ENCODE measurements at regions not wholly inside any gene's neighbourhood (a gene's known extent, or its start where the extent isn't known, plus 50 kb on each side); places are given as distances from the start of the nearest gene placed in this dataset.

- Mint-ChIP-seq H3K36me3 (no peaks in the 10 kb centered on the region), H3K4me1 (peaks cover 4% of the 10 kb centered on the region), H3K27me3 (no peaks in the 10 kb centered on the region), H3K27ac (no peak overlapping the region), H3K9me3 (no peaks in the 10 kb centered on the region), H3K4me3 (no peak overlapping the region)
- DNase-seq: no peak
These were observed 348.3 kb upstream of the SLITRK1 start for GRCh38 chr13:84230568-84230967.

GRCh38 chr13:84211048-84211447, 328.8 kb upstream of the SLITRK1 start:
- Mint-ChIP-seq H3K4me1 (no peaks in the 10 kb centered on the region), H3K27ac (no peak overlapping the region), H3K4me3 (no peak overlapping the region), H3K36me3 (no peaks in the 10 kb centered on the region), H3K27me3 (no peaks in the 10 kb centered on the region), H3K9me3 (no peaks in the 10 kb centered on the region)
- no peak for DNase-seq

DNA sequence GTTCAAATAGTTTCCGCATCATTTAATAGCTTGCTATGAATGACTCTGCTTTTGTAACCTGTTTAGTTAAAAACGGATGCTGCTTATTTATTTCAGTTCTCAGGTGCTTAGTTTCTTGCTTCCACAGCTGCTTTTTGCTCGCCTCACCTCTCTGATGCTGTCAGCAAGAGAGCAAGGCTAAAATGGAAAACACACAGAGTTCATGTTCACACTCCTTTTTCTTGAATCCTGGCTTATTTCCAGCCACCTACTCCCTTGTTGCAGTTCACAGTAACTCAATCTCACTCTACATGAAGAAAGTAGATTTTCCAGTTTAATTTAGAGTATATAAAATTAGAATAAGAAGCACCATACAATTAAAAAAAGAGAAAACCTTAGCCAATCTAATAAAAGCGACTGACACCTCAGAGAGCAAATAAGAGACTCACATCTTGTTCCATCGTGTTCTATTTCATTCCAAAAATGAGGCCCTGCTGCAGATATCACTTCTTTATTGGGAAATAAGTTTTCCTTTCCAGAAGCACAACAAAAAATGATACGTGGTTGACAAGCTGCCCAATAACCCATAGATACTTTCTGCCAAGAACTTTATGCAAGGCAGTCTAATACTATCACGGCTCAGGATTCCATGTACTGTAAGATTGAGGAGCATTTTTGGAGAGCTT, 326.1 kb upstream of the SLITRK1 start:
- no peaks in the 10 kb centered on the region for H3K36me3 Mint-ChIP-seq
- no peak for DNase-seq
- no peak overlapping the region for H3K4me3 Mint-ChIP-seq
- H3K4me1 Mint-ChIP-seq: no peaks in the 10 kb centered on the region
- no peak overlapping the region for H3K27ac Mint-ChIP-seq
- H3K9me3 Mint-ChIP-seq: no peaks in the 10 kb centered on the region
- H3K27me3 Mint-ChIP-seq: no peaks in the 10 kb centered on the region

DNA sequence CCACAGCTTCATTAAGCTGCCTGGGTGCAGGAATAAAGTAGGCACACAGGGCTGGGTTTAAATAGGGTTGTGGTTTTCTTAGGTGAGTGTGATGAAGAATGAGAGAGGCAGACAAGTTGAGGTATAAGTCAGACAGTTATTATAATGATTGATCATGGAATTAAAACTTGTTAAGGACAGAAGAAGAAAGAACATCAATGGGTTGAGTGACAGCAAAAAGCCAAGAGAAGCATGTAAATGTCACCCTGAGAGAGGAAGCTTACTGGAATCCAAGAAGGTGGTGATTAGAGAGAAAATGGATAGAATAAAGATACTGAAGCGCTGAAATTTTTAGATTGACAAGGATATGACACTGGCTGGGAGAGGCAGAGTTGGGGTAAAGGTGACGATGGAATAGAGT, 325.2 kb upstream of the SLITRK1 start:
- no peaks in the 10 kb centered on the region for H3K9me3 Mint-ChIP-seq

DNA sequence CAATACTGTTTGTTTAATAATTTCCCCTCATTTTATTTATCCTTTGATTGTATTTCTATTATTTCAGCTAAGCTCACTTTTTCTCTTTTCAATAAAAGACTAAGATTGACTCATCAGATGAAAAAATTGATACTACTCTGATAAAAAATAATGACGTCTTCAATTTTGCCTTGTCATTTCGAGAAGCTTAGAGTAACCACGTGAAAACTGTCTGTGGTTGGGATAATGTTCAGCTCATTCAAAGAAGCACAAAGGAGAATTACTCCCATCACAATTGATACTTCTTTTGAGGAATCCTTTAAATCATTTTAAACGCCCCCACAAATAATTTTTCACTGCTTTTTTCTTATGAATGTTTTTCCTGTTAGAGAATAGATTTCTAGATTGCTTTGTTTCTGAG, 318.7 kb upstream of the SLITRK1 start:
- H3K27ac Mint-ChIP-seq: no peak overlapping the region
- no peaks in the 10 kb centered on the region for H3K27me3 Mint-ChIP-seq
- H3K4me1 Mint-ChIP-seq: peaks cover 1% of the 10 kb centered on the region
- no peak for DNase-seq
- H3K9me3 Mint-ChIP-seq: peaks cover 3% of the 10 kb centered on the region
- H3K4me3 Mint-ChIP-seq: no peak overlapping the region
- H3K36me3 Mint-ChIP-seq: no peaks in the 10 kb centered on the region

More for the DNA sequence above, 325.2 kb upstream of the SLITRK1 start:
- H3K27me3 Mint-ChIP-seq: no peaks in the 10 kb centered on the region
- H3K27ac Mint-ChIP-seq: no peak overlapping the region
- no peaks in the 10 kb centered on the region for H3K4me1 Mint-ChIP-seq
- DNase-seq: no peak
- no peak overlapping the region for H3K4me3 Mint-ChIP-seq
- H3K36me3 Mint-ChIP-seq: no peaks in the 10 kb centered on the region

GRCh38 chr13:84192125-84192524, 309.9 kb upstream of the SLITRK1 start:
- DNase-seq: no peak

GRCh38 chr13:84191139-84191538, 308.9 kb upstream of the SLITRK1 start:
- Mint-ChIP-seq H3K27ac (no peak overlapping the region), H3K4me1 (no peaks in the 10 kb centered on the region), H3K36me3 (no peaks in the 10 kb centered on the region), H3K9me3 (peaks cover 3% of the 10 kb centered on the region), H3K27me3 (no peaks in the 10 kb centered on the region), H3K4me3 (no peak overlapping the region)
- no peak for DNase-seq

More at GRCh38 chr13:84192125-84192524, 309.9 kb upstream of the SLITRK1 start:
- Mint-ChIP-seq H3K27me3 (no peaks in the 10 kb centered on the region), H3K4me3 (no peak overlapping the region), H3K27ac (no peak overlapping the region), H3K4me1 (no peaks in the 10 kb centered on the region), H3K9me3 (peaks cover 4% of the 10 kb centered on the region), H3K36me3 (no peaks in the 10 kb centered on the region)

DNA sequence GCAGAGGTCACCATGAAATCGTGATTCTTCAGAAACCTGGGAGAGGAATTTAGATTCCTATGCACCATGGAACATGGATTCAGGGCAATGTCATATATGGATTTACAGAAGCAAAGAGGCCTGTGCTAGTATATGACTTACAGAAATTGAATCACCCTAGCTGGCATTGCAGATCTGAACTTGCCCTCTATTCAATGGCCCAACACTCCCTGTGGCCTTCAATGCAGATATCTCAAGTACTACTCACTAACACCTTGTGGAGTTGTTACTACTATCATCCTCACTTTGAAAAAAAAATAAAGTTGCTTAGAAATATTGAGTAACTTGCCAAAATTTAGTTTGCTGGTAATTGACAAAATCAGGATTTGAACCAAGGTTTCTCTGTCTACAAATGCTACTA, 305.4 kb upstream of the SLITRK1 start:
- no peaks in the 10 kb centered on the region for H3K9me3 Mint-ChIP-seq

GRCh38 chr13:84139561-84140158, 257.4 kb upstream of the SLITRK1 start:
- Mint-ChIP-seq H3K9me3 (no peaks in the 10 kb centered on the region), H3K27ac (no peak overlapping the region), H3K36me3 (no peaks in the 10 kb centered on the region), H3K4me3 (no peak overlapping the region), H3K4me1 (peaks cover 23% of the 10 kb centered on the region), H3K27me3 (no peaks in the 10 kb centered on the region)
- DNase-seq: no peak

More for the DNA sequence above, 305.4 kb upstream of the SLITRK1 start:
- no peak for DNase-seq
- H3K27me3 Mint-ChIP-seq: no peaks in the 10 kb centered on the region
- H3K27ac Mint-ChIP-seq: no peak overlapping the region
- H3K36me3 Mint-ChIP-seq: no peaks in the 10 kb centered on the region
- H3K4me1 Mint-ChIP-seq: no peaks in the 10 kb centered on the region
- H3K4me3 Mint-ChIP-seq: no peak overlapping the region

GRCh38 chr13:84137292-84137691, 255.0 kb upstream of the SLITRK1 start:
- H3K27ac Mint-ChIP-seq: peak overlapping the region; percentile 32
- peak; percentile 47 for DNase-seq
- no peaks in the 10 kb centered on the region for H3K9me3 Mint-ChIP-seq
- H3K4me3 Mint-ChIP-seq: peak overlapping the region; percentile 36
- H3K27me3 Mint-ChIP-seq: no peaks in the 10 kb centered on the region
- no peaks in the 10 kb centered on the region for H3K36me3 Mint-ChIP-seq
- peaks cover 23% of the 10 kb centered on the region for H3K4me1 Mint-ChIP-seq

- H3K27ac Mint-ChIP-seq: peak overlapping the region; percentile 32
- peak overlapping the region; percentile 29 for H3K4me3 Mint-ChIP-seq
- H3K4me1 Mint-ChIP-seq: peaks cover 23% of the 10 kb centered on the region
- H3K36me3 Mint-ChIP-seq: no peaks in the 10 kb centered on the region
- H3K27me3 Mint-ChIP-seq: no peaks in the 10 kb centered on the region
- no peak for DNase-seq
- H3K9me3 Mint-ChIP-seq: no peaks in the 10 kb centered on the region
These were observed 254.3 kb upstream of the SLITRK1 start for GRCh38 chr13:84136582-84136981.

GRCh38 chr13:84132491-84132890, 250.2 kb upstream of the SLITRK1 start:
- H3K27ac Mint-ChIP-seq: no peak overlapping the region
- H3K27me3 Mint-ChIP-seq: no peaks in the 10 kb centered on the region
- no peaks in the 10 kb centered on the region for H3K9me3 Mint-ChIP-seq
- DNase-seq: no peak
- H3K4me3 Mint-ChIP-seq: no peak overlapping the region
- no peaks in the 10 kb centered on the region for H3K36me3 Mint-ChIP-seq
- H3K4me1 Mint-ChIP-seq: peaks cover 16% of the 10 kb centered on the region

GRCh38 chr13:84131249-84131648, 249.0 kb upstream of the SLITRK1 start:
- Mint-ChIP-seq H3K36me3 (no peaks in the 10 kb centered on the region), H3K4me3 (no peak overlapping the region), H3K4me1 (peaks cover 4% of the 10 kb centered on the region), H3K9me3 (no peaks in the 10 kb centered on the region), H3K27me3 (no peaks in the 10 kb centered on the region), H3K27ac (no peak overlapping the region)
- no peak for DNase-seq

GRCh38 chr13:84130495-84131114, 248.3 kb upstream of the SLITRK1 start:
- H3K36me3 Mint-ChIP-seq: no peaks in the 10 kb centered on the region
- no peaks in the 10 kb centered on the region for H3K27me3 Mint-ChIP-seq
- no peak for DNase-seq
- no peaks in the 10 kb centered on the region for H3K4me1 Mint-ChIP-seq
- no peak overlapping the region for H3K27ac Mint-ChIP-seq
- H3K4me3 Mint-ChIP-seq: no peak overlapping the region
- no peaks in the 10 kb centered on the region for H3K9me3 Mint-ChIP-seq

GRCh38 chr13:84129966-84130365, 247.7 kb upstream of the SLITRK1 start:
- Mint-ChIP-seq H3K36me3 (no peaks in the 10 kb centered on the region), H3K4me3 (no peak overlapping the region), H3K27me3 (no peaks in the 10 kb centered on the region), H3K9me3 (no peaks in the 10 kb centered on the region), H3K4me1 (no peaks in the 10 kb centered on the region), H3K27ac (no peak overlapping the region)
- no peak for DNase-seq

Data from activated naive CD8-positive, alpha-beta T cell treated with anti-CD3 and anti-CD28 coated beads for 36 hours (primary cell).